WTC11 (cell line): ENCODE measurements at regions not wholly inside any gene's neighbourhood (a gene's known extent, or its start where the extent isn't known, plus 50 kb on each side); places are given as distances from the start of the nearest gene placed in this dataset.

Experiments used
- ATAC-seq: fragments of 200-7000 bp; cut with Tn5 transposase; 2 replicates; pipeline ENCODE4 v1.10.0; 2021; ENCODE audit warnings: mild to moderate bottlenecking, moderate library complexity
- CTCF ChIA-PET: fragments of 300-600 bp; sonication (Branson Sonifier 250); formaldehyde crosslinking; loops from one replicate; lab custom pipeline; 2021; ENCODE audit warnings: antibody characterized with exemption; lab: Charles Lee
- POLR2A ChIA-PET: fragments of 350-600 bp; sonication (Branson Sonifier 250); formaldehyde crosslinking; loops from one replicate; lab custom pipeline; 2021; ENCODE audit warnings: antibody characterized with exemption; lab: Charles Lee
- DNase-seq: peaks from one replicate; pipeline ENCODE4 v3.0.0; 2021; ENCODE audit warnings: low spot score
- H3K27ac Mint-ChIP-seq: 2 replicates; pipeline ENCODE4 v1.8.0; 2021; ENCODE audit warnings: mixed read lengths
- H3K27me3 Mint-ChIP-seq: 2 replicates; pipeline ENCODE4 v1.8.0; 2021; ENCODE audit warnings: low read depth, mild to moderate bottlenecking, moderate library complexity, mixed read lengths
- H3K36me3 Mint-ChIP-seq: 2 replicates; pipeline ENCODE4 v1.8.0; 2021; ENCODE audit warnings: mixed read lengths
- H3K4me1 Mint-ChIP-seq: 2 replicates; pipeline ENCODE4 v1.8.0; 2022; ENCODE audit warnings: mixed read lengths
- H3K4me3 Mint-ChIP-seq: 2 replicates; pipeline ENCODE4 v1.8.0; 2021; ENCODE audit warnings: mild to moderate bottlenecking, moderate library complexity, mixed read lengths
- H3K9me3 Mint-ChIP-seq: 2 replicates; pipeline ENCODE4 v1.8.0; 2021; ENCODE audit warnings: mixed read lengths
- ATF1 ChIP-seq: sonication (generic); formaldehyde crosslinking; IDR thresholded peaks from 2 replicates; pipeline ENCODE4 v1.8.1; 2023; ENCODE audit warnings: mild to moderate bottlenecking, moderate library complexity, missing genetic modification reagents
- ESRRA ChIP-seq: sonication (generic); formaldehyde crosslinking; IDR thresholded peaks from 2 replicates; pipeline ENCODE4 v1.8.1; 2022; ENCODE audit warnings: mild to moderate bottlenecking, missing genetic modification reagents, borderline replicate concordance
- FOXJ3 ChIP-seq: sonication (generic); formaldehyde crosslinking; IDR thresholded peaks from 2 replicates; pipeline ENCODE4 v1.9.0; 2021; ENCODE audit warnings: missing genetic modification reagents, mild to moderate bottlenecking, borderline replicate concordance
- HMGA2 ChIP-seq: fragments of 250-450 bp; sonication (Bioruptor Pico); IDR thresholded peaks from 2 replicates; pipeline ENCODE4 v1.4.0; 2021; ENCODE audit warnings: mild to moderate bottlenecking, moderate library complexity
- JAZF1 ChIP-seq: fragments of 250-450 bp; sonication (Bioruptor Pico); IDR thresholded peaks from 2 replicates; pipeline ENCODE4 v1.9.0; 2021; ENCODE audit warnings: moderate library complexity, mild to moderate bottlenecking, inconsistent platforms
- NR1H2 ChIP-seq: sonication (generic); formaldehyde crosslinking; IDR thresholded peaks from 2 replicates; pipeline ENCODE4 v1.9.0; 2021; ENCODE audit warnings: mild to moderate bottlenecking, moderate library complexity, missing genetic modification reagents
- RELA ChIP-seq: sonication (generic); formaldehyde crosslinking; IDR thresholded peaks from 2 replicates; pipeline ENCODE4 v1.8.1; 2022; ENCODE audit warnings: missing genetic modification reagents, mild to moderate bottlenecking, borderline replicate concordance
- RORB ChIP-seq: fragments of 250-450 bp; sonication (Bioruptor Pico); IDR thresholded peaks from 2 replicates; pipeline ENCODE4 v1.9.0; 2021; ENCODE audit warnings: mild to moderate bottlenecking
- SMAD4 ChIP-seq: sonication (generic); formaldehyde crosslinking; IDR thresholded peaks from 2 replicates; pipeline ENCODE4 v1.8.0; 2022; ENCODE audit warnings: mild to moderate bottlenecking, missing genetic modification reagents
- ZMAT4 ChIP-seq: fragments of 250-450 bp; sonication (Bioruptor Pico); IDR thresholded peaks from 2 replicates; pipeline ENCODE4 v1.9.0; 2021; ENCODE audit warnings: mild to moderate bottlenecking
- ZNF138 ChIP-seq: sonication (generic); formaldehyde crosslinking; conservative IDR thresholded peaks from 2 replicates; pipeline ENCODE4 v1.8.1; 2022; ENCODE audit warnings: mild to moderate bottlenecking, moderate library complexity, missing genetic modification reagents
- ZNF263 ChIP-seq: sonication (generic); formaldehyde crosslinking; IDR thresholded peaks from 2 replicates; pipeline ENCODE4 v1.8.1; 2022; ENCODE audit warnings: low read depth, mild to moderate bottlenecking, moderate library complexity, missing genetic modification reagents
- ZNF281 ChIP-seq: sonication (generic); formaldehyde crosslinking; IDR thresholded peaks from 2 replicates; pipeline ENCODE4 v1.8.0; 2023; ENCODE audit warnings: mild to moderate bottlenecking, missing genetic modification reagents
- ZNF396 ChIP-seq: fragments of 250-450 bp; sonication (Bioruptor Pico); IDR thresholded peaks from 2 replicates; pipeline ENCODE4 v1.8.0; 2021; ENCODE audit warnings: mild to moderate bottlenecking, moderate library complexity, borderline replicate concordance
- ZNF416 ChIP-seq: fragments of 250-450 bp; sonication (Bioruptor Pico); IDR thresholded peaks from 2 replicates; pipeline ENCODE4 v1.9.0; 2021; ENCODE audit warnings: mild to moderate bottlenecking, inconsistent platforms
- ZSCAN18 ChIP-seq: fragments of 250-450 bp; sonication (Bioruptor Pico); IDR thresholded peaks from 2 replicates; pipeline ENCODE4 v2.1.2; 2022; ENCODE audit warnings: mild to moderate bottlenecking, moderate library complexity
- TF ChIP-seq, protein P1 (sequence below): sonication (generic); formaldehyde crosslinking; IDR thresholded peaks from 2 replicates; pipeline ENCODE4 v1.8.1; 2023; ENCODE audit warnings: mild to moderate bottlenecking, missing genetic modification reagents, moderate library complexity
- TF ChIP-seq, protein P2 (sequence below): sonication (generic); formaldehyde crosslinking; IDR thresholded peaks from 2 replicates; pipeline ENCODE4 v1.8.0; 2022; ENCODE audit warnings: mild to moderate bottlenecking, missing genetic modification reagents

GRCh38 chr12:82567688-82568087, 119.0 kb upstream of the TMTC2 start (continued):
- TF ChIP-seq ZSCAN18 (CRISPR knock-in tag) (no peak), ZNF416 (CRISPR knock-in tag) (no peak), SMAD4 (CRISPR knock-in tag) (no peak)
- TF ChIP-seq, protein P1, sequence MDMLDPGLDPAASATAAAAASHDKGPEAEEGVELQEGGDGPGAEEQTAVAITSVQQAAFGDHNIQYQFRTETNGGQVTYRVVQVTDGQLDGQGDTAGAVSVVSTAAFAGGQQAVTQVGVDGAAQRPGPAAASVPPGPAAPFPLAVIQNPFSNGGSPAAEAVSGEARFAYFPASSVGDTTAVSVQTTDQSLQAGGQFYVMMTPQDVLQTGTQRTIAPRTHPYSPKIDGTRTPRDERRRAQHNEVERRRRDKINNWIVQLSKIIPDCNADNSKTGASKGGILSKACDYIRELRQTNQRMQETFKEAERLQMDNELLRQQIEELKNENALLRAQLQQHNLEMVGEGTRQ (CRISPR knock-in tag): no peak
- TF ChIP-seq, protein P2, sequence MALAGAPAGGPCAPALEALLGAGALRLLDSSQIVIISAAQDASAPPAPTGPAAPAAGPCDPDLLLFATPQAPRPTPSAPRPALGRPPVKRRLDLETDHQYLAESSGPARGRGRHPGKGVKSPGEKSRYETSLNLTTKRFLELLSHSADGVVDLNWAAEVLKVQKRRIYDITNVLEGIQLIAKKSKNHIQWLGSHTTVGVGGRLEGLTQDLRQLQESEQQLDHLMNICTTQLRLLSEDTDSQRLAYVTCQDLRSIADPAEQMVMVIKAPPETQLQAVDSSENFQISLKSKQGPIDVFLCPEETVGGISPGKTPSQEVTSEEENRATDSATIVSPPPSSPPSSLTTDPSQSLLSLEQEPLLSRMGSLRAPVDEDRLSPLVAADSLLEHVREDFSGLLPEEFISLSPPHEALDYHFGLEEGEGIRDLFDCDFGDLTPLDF: no peak

GRCh38 chr12:82574191-82574590, 112.5 kb upstream of the TMTC2 start:
- CTCF ChIA-PET: no interaction called here
- TF ChIP-seq ZNF263 (CRISPR knock-in tag): no peak
- TF ChIP-seq, all 79 proteins: peak for 0
- H3K36me3 Mint-ChIP-seq: no peaks in the 10 kb centered on the region
- H3K27ac Mint-ChIP-seq: no peak overlapping the region
- no peaks in the 10 kb centered on the region for H3K9me3 Mint-ChIP-seq
- ATAC-seq: no peak
- no peaks in the 10 kb centered on the region for H3K4me1 Mint-ChIP-seq
- POLR2A ChIA-PET: no interaction called here
- H3K27me3 Mint-ChIP-seq: no peaks in the 10 kb centered on the region
- no peak for DNase-seq
- no peak overlapping the region for H3K4me3 Mint-ChIP-seq

GRCh38 chr12:82578725-82579124, 108.0 kb upstream of the TMTC2 start:
- H3K27ac Mint-ChIP-seq: no peak overlapping the region
- no peaks in the 10 kb centered on the region for H3K27me3 Mint-ChIP-seq
- ATAC-seq: no peak
- POLR2A ChIA-PET: no interaction called here
- no peaks in the 10 kb centered on the region for H3K36me3 Mint-ChIP-seq
- DNase-seq: no peak
- TF ChIP-seq ZNF396 (no peak), ZMAT4 (no peak), ZNF281 (no peak), RELA (CRISPR knock-in tag) (no peak), ATF1 (no peak), RORB (no peak), ESRRA (CRISPR knock-in tag) (no peak), NR1H2 (CRISPR knock-in tag) (no peak), ZNF138 (no peak), JAZF1 (no peak), HMGA2 (CRISPR knock-in tag) (no peak), FOXJ3 (CRISPR knock-in tag) (no peak)
- CTCF ChIA-PET: no interaction called here
- no peak overlapping the region for H3K4me3 Mint-ChIP-seq
- H3K4me1 Mint-ChIP-seq: no peaks in the 10 kb centered on the region
- H3K9me3 Mint-ChIP-seq: no peaks in the 10 kb centered on the region
